Activated CD8-positive, alpha-beta memory T cell treated with anti-CD3 and anti-CD28 coated beads, Interleukin-2, amount 50 U/mL, for 1 hour (primary cell): ENCODE measurements at regions not wholly inside any gene's neighbourhood (a gene's known extent, or its start where the extent isn't known, plus 50 kb on each side); places are given as distances from the start of the nearest gene placed in this dataset.

Source experiments
- DNase-seq: peaks from one replicate; pipeline ENCODE4 v3.0.0-alpha.2; 2020; ENCODE audit errors: extremely low read depth

- DNase-seq: no peak
These were observed 129.2 kb downstream of the HFE start for GRCh38 chr6:26216359-26216885.

- no peak for DNase-seq
These were observed 129.9 kb downstream of the HFE start for GRCh38 chr6:26216886-26217713.

DNA sequence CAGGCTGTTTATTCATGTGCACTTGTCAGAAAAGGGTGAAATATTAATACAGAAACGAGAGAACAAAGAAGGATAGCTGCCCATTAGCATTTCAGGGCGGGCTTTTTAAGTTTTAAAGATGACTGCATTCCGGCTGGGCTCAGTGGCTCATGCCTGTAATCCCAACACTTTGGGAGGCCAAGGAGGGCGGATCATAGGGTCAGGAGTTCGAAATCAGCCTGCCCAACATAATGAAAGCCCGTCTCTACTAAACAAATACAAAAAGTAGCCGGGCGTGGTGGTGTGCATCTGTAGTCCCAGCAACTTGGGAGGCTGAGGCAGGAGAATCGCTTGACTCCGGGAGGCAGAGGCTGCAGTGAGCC, 130.5 kb downstream of the HFE start:
- no peak for DNase-seq

DNA sequence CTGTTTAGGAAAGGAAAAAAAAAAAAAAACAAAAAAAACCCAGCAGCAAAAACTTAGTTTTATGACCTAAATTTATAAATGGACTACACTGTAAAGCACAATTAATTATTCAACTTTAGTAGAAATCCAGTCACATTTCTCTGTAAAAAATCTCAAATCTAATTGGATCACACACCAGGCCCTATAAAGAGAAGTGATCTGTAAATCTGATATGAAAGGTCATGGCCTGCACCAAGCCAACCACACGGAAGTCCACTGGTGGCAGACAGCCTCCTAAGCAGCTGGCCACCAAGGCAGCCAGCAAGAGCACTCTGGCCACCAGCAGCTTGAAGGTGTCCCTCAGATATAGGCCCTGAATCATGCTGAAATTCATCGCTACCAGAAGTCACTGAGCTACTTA, 131.6 kb downstream of the HFE start:
- DNase-seq: no peak

GRCh38 chr6:26220145-26220970, 133.1 kb downstream of the HFE start:
- DNase-seq: no peak

- no peak for DNase-seq
These were observed 134.0 kb downstream of the HFE start for GRCh38 chr6:26221186-26221585.

DNA sequence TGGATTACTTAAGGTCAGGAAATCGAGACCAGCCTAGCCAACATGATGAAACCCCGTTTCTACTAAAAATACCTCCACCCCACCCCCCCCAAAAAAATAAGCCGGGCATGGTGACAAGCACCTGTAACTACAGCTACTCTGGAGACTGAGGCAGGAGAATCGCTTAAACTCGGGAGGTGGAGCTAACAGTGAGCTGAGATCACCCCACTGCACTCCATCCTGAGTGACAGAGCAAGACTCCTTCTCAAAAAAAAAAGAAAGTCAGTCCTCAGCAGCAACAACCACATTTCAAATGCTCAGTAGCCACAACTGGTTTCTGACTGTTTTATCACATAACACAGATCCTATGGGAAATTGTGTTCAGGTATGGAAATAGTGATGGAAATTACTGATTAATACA, 135.3 kb downstream of the HFE start:
- DNase-seq: no peak

- no peak for DNase-seq
These were observed 136.0 kb downstream of the HFE start for GRCh38 chr6:26223228-26223627.

DNA sequence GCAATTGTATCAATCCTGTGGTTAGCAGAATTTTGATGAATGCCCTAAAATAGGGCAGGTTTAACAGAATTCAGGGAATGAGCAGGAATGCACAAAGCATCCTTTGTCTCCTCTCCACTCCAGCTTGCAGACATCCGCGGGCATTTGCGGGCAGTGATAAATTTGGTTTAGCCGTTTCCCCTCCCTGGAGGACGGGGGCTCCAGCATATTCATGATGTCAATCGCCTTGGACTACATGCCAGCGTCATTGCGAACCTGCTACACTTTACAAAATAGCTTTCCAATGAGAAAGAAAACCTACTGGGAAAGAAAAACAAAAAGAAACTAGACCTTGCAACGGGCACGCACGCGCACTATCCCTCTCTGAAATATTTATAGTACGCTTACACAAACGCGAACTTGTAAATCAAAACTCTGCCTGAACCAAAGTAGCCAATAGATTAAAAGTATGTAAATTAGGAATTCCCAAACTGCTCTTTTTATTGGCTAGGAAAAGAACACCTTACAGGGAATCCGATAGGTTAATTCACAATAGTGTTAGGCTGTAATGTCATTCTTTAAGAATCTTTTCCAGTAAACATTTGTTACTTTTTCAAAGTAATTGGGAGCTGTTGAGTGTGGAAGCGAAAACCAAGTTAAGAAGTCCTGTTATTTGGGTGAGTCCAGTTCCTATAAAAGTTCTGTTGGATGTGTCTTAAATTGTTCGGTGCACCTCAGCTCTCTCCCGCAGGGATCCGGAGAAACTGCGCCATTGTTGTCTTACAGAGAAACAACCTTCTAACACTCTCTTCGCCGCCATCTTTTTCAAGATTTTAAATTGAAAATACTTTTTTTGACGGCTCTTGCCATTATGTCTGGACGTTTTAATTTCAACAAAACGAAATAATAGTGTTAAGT, 136.7 kb downstream of the HFE start:
- no peak for DNase-seq

GRCh38 chr6:26224547-26224912, 137.3 kb downstream of the HFE start:
- DNase-seq: no peak

DNA sequence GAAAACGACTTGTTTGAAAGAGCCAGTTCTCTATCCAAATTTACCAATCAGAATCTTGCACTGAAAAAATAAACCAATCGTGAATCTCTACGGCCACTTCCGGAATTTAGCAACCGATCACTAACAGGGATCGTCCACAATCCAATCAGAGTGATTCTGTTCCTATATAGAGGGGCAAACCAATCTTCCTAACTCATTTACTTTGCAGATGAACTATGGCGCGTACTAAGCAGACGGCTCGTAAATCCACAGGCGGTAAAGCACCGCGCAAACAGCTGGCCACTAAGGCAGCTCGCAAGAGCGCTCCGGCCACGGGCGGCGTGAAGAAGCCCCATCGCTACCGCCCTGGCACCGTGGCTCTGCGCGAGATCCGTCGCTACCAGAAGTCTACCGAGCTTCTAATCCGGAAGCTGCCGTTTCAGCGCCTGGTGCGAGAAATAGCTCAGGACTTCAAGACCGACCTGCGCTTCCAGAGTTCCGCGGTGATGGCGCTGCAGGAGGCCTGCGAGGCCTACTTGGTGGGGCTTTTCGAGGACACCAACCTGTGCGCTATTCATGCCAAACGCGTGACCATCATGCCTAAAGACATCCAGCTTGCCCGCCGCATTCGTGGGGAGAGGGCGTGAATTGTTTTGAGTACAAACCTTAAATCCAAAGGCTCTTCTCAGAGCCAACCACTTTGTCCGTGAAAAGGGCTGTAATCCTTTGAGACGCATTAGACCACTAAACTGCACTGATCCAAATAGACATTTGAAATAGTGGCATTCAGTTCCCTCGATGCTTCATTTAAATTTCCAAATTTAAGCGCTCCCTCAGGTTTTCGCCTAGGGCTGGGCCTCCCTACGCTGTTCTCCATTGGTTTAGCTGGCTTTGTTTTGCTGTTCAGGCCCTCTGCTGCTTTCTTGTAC, 138.0 kb downstream of the HFE start:
- DNase-seq: no peak

GRCh38 chr6:26225848-26226578, 138.8 kb downstream of the HFE start:
- DNase-seq: no peak

GRCh38 chr6:26226579-26226967, 138.4 kb upstream of the BTN3A2 start:
- DNase-seq: no peak

GRCh38 chr6:26230351-26230750, 134.6 kb upstream of the BTN3A2 start:
- DNase-seq: no peak

DNA sequence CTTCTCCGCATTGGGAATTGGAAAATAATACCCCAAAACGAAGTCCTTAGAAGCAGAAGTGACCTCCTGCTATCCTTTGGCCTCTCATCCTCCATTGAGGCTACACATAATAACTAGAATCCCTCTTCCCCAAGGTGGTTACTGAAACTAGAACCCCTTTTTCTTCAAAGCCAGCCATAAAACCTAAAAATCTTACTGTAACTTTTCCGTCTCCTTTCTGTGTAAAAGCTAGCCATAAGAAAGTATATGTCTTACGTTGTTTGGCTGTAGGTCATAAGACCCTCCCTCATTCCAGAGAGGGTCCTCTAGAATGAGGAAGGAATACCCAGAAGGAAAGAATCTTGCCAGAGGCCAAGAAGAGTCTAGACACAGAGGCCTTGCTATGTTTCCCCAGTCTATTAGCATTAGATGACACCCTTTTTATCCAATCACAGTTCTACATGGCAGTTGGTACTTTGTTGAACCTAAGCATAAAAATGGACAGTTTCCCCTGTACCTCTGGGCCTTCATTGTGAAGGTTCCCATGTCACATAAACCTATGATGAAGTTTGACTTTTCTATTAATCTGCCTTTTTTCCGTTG, 133.9 kb upstream of the BTN3A2 start:
- no peak for DNase-seq

- DNase-seq: no peak
These were observed 132.6 kb upstream of the BTN3A2 start for GRCh38 chr6:26232306-26232939.

- no peak for DNase-seq
These were observed 131.9 kb upstream of the BTN3A2 start for GRCh38 chr6:26232940-26233648.

DNA sequence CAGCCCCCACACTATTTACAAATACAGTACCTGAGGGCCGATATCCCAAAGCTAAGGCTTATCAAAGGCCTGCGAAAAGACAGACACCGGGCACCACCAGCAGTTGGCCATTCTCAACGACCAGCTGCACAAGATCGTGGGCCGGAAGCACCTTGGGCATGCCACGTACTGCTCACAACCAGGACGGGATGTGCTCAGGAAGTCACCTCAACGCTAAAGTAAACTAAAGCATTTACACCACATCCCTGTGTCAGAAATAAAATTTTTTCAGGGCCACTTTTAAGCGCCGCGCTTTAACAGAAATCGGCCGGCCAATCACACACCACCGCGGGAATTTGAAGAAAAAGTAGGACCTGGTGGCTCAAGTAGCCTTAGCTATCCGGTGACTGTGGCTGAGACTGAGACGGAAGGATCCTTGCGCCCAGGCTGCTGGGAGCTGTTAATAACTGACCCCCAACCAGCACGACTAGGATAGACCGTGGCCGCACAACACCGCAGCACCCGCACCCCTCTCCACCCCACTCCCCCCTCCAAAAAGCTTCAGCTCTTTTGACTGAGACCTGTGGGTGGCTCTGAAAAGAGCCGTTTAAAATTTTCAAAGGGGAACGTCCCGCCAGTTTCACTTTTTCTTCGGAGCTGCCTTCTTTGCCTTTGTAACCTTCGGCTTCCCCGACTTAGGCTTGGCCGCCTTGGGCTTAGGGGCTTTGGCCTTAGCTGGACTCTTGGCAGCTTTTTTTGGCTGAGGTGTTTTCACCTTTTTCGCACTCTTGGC, 131.2 kb upstream of the BTN3A2 start:
- no peak for DNase-seq
